HG03108 (cell line): ENCODE measurements at regions not wholly inside any gene's neighbourhood (a gene's known extent, or its start where the extent isn't known, plus 50 kb on each side); places are given as distances from the start of the nearest gene placed in this dataset.
"Not testable (repeated sequence)": the region's sequence is repeated elsewhere in the genome, so short reads cannot be mapped to it uniquely, and the experiment has no call there.

Experiments
- ATAC-seq: cut with Tn5 transposase; IDR thresholded peaks from one replicate; pipeline ENCODE4 v1.9.1; 2021; ENCODE audit warnings: moderate library complexity; ENCODE audit not compliant: unreplicated experiment

GRCh38 chr2:84373391-84373790 is 85.7 kb downstream of the SUCLG1 start:
- ATAC-seq, result no peak

DNA sequence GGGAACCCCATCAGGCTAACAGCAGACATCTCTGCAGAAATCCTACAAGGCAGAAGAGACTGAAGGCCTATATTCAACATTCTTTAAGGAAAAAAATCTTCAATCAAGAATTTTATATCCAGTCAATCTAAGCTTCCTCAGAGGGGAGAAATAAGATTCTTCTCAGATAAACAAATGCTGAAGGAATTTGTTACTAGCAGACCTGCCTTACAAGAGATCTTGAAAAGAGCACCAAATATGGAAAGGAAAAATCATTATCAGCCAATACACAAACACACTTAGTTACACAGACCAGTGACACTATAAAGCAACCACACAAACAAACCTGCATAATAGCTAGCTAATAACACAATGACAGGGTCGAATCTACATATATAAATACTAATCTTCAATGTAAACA is 96.5 kb downstream of the SUCLG1 start:
- no peak for ATAC-seq

- no peak for ATAC-seq
These were observed 121.0 kb downstream of the SUCLG1 start for GRCh38 chr2:84338069-84338468.

GRCh38 chr2:84327645-84328249 is 131.3 kb downstream of the SUCLG1 start:
- no peak for ATAC-seq

GRCh38 chr2:84326831-84327432 is 132.1 kb downstream of the SUCLG1 start:
- no peak for ATAC-seq

DNA sequence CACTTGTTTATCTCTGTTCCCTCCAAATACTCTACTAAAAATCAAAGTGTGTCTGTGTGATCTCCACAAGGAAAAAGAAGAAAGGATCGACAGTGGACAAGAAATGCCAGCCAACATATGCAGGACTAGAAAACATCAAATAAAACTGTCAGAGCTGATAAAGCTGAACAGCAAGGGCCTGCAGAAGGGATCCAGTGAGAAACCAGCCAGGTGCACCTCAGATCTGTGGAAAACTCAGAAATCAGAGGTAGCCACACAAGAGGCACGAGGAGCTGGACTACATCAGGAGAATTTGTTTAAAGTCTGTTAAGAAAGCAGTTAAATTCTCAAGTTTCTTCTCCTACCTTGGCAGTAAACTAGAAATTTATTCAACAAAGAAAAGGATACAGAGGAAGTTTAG is 135.2 kb downstream of the SUCLG1 start:
- no peak for ATAC-seq

- no peak for ATAC-seq
These were observed 138.1 kb downstream of the SUCLG1 start for GRCh38 chr2:84320940-84321339.

DNA sequence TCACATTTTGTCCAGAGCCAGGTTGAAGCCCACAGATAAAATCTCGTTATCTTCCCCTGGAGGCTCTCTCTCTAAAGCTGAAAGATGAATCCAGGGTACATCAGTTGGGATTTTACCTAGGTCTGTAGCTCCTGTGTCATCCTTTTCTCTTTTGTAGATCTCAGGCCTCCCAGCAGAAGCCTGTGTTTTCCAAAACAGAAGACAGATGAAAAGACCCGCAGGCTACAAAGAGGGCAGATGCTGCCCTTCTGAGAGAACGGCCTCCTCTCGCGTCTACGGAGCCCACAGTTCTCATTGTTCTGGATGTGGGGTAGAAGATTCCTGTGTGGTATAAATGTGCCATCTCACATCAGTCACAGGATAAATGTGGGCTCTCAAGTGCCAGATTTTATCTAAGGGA is 139.5 kb downstream of the SUCLG1 start:
- no peak for ATAC-seq

DNA sequence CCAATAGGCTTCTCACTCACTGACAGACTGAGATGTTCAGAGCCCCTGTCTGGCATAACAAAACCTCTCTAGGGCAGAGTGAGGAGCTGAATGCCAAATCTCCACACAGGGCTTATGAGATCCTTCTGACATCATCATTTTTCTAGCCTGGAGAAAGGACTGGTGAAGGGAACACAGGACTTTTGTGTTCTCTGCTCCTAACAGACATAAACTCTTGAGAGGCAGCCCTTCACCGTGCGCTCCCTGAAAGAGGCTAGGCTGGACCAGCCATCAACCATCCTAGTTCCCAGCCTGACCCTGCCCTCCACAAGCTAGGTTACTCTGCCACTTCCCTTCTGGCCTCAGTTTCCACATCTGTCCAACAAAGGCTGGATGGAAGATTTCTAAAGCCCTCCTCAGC is 141.9 kb downstream of the SUCLG1 start:
- no peak for ATAC-seq

DNA sequence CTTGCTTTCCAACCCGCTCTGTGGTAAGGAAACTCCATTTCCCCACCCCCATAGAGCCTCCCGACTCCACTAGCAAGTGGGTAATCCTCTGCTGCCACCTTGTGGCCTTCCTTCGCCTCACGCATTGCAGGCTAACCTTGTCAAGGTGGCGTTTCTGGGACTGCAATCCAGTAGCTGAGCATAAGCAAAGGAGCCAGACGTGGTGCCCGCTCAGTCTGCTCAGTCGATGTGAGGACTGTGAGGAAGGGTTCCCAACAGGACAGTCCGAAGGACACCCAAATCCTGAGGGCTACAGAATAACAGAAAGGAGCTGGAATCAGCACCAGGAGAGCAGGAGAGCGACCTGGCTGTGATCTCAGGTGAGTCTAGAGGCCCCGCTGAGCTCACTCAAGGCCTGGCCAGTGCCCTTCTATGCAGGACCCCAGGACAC is 144.2 kb downstream of the SUCLG1 start:
- peak; percentile 91 for ATAC-seq

DNA sequence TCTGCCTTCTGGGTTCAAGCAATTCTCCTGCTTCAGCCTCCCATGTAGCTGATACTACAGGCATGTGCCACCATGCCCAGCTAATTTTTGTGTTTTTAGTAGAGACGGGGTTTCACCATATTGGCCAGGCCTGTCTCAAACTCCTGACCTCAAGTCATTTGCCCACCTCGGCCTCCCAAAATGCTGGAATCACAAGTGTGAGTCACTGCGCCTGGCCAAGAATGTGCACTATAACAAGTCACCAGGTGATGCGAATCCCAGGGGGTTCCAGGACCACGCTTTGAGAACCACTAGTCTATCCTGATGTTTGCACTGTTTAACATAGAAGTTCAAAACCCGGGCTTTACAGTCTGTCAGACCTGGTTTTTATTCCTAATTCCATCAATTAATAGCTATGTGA is 144.8 kb downstream of the SUCLG1 start:
- no peak for ATAC-seq

DNA sequence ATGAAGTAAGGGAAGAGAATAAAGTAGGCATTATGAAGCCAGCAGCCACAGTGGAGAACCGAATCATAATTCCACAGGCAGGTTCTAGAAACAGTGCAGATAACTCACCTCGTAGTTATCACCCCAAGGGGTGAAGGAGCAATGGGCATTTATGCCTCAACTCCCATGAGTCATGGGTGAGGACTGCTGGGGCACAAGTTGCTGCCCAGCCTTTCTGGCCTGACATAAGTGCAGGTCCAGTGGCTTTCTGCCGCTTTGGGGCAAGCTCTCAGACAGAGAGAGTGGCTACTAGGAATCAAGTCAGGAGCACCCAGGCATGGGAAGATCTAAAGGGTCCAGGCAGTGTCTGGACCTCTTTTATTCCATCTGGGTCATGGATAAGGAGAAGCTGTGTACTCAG is 149.8 kb downstream of the SUCLG1 start:
- ATAC-seq, result no peak

GRCh38 chr2:84306361-84306760 is 152.7 kb downstream of the SUCLG1 start:
- no peak for ATAC-seq

- ATAC-seq, result peak; percentile 82
These were observed 156.3 kb downstream of the SUCLG1 start for GRCh38 chr2:84302513-84303412.

- no peak for ATAC-seq
These were observed 157.4 kb downstream of the SUCLG1 start for GRCh38 chr2:84301717-84302116.

- no peak for ATAC-seq
These were observed 158.4 kb downstream of the SUCLG1 start for GRCh38 chr2:84300696-84301029.

GRCh38 chr2:84300001-84300695 is 158.9 kb downstream of the SUCLG1 start:
- not testable (repeated sequence) for ATAC-seq

DNA sequence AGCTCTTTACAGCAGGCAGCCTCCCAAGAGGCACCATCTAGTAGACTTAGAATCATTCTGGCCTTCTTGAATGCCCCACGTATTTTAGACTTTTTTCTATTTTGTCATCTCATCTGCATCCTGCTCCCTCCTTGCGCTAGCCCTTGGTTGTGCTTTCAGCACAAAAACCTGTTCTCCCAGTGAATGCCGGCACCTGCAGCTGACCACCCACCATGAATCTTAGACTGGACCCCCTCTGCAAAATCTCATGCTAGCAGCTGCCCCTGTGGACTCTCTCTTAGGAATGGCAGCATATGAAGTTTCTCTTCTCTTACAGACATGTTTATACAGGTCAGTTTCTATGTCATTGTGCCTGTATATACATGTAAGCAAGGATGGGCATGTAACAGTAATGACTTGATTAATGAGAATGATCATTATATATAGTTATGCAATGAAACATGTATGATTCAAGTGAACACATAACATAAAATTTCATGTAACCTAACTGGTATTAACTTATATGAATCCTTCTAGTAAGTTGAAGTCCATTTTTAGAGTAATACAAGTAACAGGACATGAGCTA is 159.8 kb downstream of the SUCLG1 start:
- ATAC-seq, result no peak

GRCh38 chr2:84297155-84297554 is 161.9 kb downstream of the SUCLG1 start:
- ATAC-seq, result no peak

DNA sequence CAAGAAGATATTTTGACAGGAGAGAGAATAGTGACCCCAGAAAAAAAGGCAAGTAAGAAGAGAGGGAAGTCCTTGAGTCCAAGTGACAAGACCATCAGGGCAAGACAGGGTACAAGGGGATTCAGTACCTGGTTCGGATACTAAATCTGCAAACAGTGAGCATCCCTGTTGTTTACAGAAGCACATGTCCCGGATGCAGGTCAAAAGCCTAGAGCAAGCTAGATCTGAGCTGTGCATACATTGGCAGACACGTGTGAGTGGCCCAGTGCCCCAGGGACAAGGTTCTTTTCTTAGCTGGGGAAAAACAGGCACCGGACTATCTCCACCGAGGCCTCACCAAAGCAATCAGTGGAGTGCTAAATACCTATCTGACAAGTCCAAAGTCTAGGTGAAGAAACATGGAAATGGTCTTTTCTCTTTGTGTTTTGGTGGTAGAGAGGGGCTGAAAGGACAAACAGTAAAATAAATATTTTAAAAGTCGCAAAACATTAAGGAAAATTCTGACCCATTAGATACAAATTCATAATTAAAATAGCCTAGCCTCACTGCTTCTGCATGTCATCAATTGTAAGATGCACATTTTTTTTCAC is 165.2 kb downstream of the SUCLG1 start:
- no peak for ATAC-seq

DNA sequence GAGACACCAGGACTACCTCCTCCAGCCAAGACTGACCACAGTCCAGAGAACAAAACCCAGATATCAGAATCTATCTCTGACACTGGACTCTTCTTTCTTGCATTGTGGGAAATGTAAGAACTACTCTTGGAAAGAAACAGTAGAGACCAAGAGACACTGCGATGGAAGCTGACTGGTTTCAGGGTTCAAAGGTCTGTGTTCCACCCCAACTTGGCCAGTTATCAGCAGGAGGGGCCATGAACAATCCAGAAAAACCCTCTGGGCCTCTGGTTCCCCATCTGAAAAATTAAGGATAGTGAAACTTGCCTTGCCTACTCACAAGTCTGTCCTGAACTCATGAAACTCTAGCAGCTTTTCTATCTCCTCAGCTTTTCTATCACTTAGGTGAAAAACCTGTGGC is 166.5 kb downstream of the SUCLG1 start:
- ATAC-seq, result no peak
